Gastrocnemius medialis (tissue), 4 donors: ENCODE measurements at regions not wholly inside any gene's neighbourhood (a gene's known extent, or its start where the extent isn't known, plus 50 kb on each side); places are given as distances from the start of the nearest gene placed in this dataset.

Experiments used
- ATAC-seq, 2 donors: fragments of 150-250 bp; one replicate each; pipeline ENCODE4 v1.9.1; 2016
- DNase-seq, 2 donors: peaks; one replicate each; pipeline ENCODE4 v3.0.0-alpha.2; 2019
- H3K27ac ChIP-seq, 4 donors: fragments of 200-600 bp; sonication (generic); 1 replicate in 1 of 4; 2 replicates in 3 of 4; pipeline ENCODE4 v1.5.1; 2016 to 2018; ENCODE audit warnings: mild to moderate bottlenecking in 2 of 4, moderate library complexity in 1 of 4
- H3K27me3 ChIP-seq, 3 donors: fragments of 200-600 bp; sonication (generic) in 2 of 3; 1 replicate in 1 of 3; 2 replicates in 2 of 3; pipeline versions ENCODE4 v1.5.1 to v1.6.0; 2016 to 2019; ENCODE audit warnings: mild to moderate bottlenecking in 1 of 3, moderate library complexity in 1 of 3
- H3K36me3 ChIP-seq, 2 donors: fragments of 200-600 bp; sonication (generic) in 1 of 2; one replicate each; pipeline ENCODE4 v1.5.1; 2017 to 2018
- H3K4me1 ChIP-seq, 2 donors: fragments of 200-600 bp; sonication (generic) in 1 of 2; one replicate each; pipeline ENCODE4 v1.5.1; 2016 to 2017; ENCODE audit warnings: mild to moderate bottlenecking in 2 of 2
- H3K4me3 ChIP-seq, 4 donors: fragments of 200-600 bp; sonication (generic) in 3 of 4; 1 replicate in 1 of 4; 2 replicates in 3 of 4; pipeline ENCODE4 v1.5.1; 2016 to 2019; ENCODE audit warnings: mild to moderate bottlenecking in 2 of 4
- H3K9me3 ChIP-seq, 3 donors: fragments of 200-600 bp; sonication (generic) in 2 of 3; 1 replicate in 1 of 3; 2 replicates in 2 of 3; pipeline ENCODE4 v1.5.1; 2016 to 2019
- CTCF ChIP-seq, 5 experiments: fragments of 450-650 bp in 3 of 5; fragments of 200-600 bp in 2 of 5; sonication (generic) in 2 of 5; IDR thresholded peaks in 4 of 5; conservative IDR thresholded peaks in 1 of 5; 1 replicate in 4 of 5; 2 replicates in 1 of 5; pipeline ENCODE4 v1.5.1; 2016 to 2019; ENCODE audit warnings: antibody characterized with exemption in 5 of 5, mild to moderate bottlenecking in 3 of 5, moderate library complexity in 3 of 5
- POLR2A ChIP-seq, 2 donors: fragments of 450-650 bp; IDR thresholded peaks; one replicate each; pipeline ENCODE4 v1.6.1; 2017; ENCODE audit warnings: antibody characterized with exemption in 2 of 2, mild to moderate bottlenecking in 2 of 2, moderate library complexity in 2 of 2
- in situ Hi-C, 4 donors: fragments of 200-750 bp; cut with MboI; loops; one replicate each; pipeline versions ENCODE4 v1.15.0 to v1.8.0; 2017; ENCODE audit warnings: low sequenced_read_pairs in 4 of 4
- intact Hi-C: fragments of 100-400 bp; cut with DNase I; formaldehyde crosslinking; loops from one replicate; pipeline ENCODE4 v1.15.1; 2023; ENCODE audit warnings: low total_unique reads

GRCh38 chr3:99023590-99024192, 122.2 kb upstream of the DCBLD2 start:
- no peak for ATAC-seq

GRCh38 chr3:99021466-99021865, 120.0 kb upstream of the DCBLD2 start:
- DNase-seq, result no peak
- Histone ChIP-seq H3K9me3 (no peaks in the 10 kb centered on the region), H3K27ac (no peak overlapping the region), H3K36me3 (no peaks in the 10 kb centered on the region), H3K27me3 (no peaks in the 10 kb centered on the region), H3K4me1 (no peaks in the 10 kb centered on the region), H3K4me3 (no peak overlapping the region)
- no peak for ATAC-seq
- in situ Hi-C loops (loop anchor here in 3 of 4 donors (10.0 to 25.0 kb wide), 2 partner anchors 733 to 741 kb away; no protein-coding TSS in a partner anchor), intact Hi-C loops (loop anchor here (5.0 kb wide), 1 partner anchor 731 kb away; no protein-coding TSS in a partner anchor)
- TF ChIP-seq CTCF (IDR thresholded peaks at IDR 0.05 in 4 of 5, conservative IDR thresholded peaks at IDR 0.05 in 1 of 5) (no peak), POLR2A (IDR thresholded peaks at IDR 0.05) (no peak)

More at GRCh38 chr3:99023590-99024192, 122.2 kb upstream of the DCBLD2 start:
- Histone ChIP-seq H3K36me3 (no peaks in the 10 kb centered on the region), H3K9me3 (no peaks in the 10 kb centered on the region), H3K4me3 (no peak overlapping the region), H3K27ac (no peak overlapping the region), H3K27me3 (no peaks in the 10 kb centered on the region), H3K4me1 (no peaks in the 10 kb centered on the region)
- in situ Hi-C loops (loop anchor here in 3 of 4 donors (10.0 to 25.0 kb wide), 2 partner anchors 731 to 739 kb away; no protein-coding TSS in a partner anchor), intact Hi-C loops (loop anchor here (5.0 kb wide), 1 partner anchor 729 kb away; no protein-coding TSS in a partner anchor)
- DNase-seq, result no peak
- TF ChIP-seq POLR2A (IDR thresholded peaks at IDR 0.05) (no peak), CTCF (IDR thresholded peaks at IDR 0.05 in 4 of 5, conservative IDR thresholded peaks at IDR 0.05 in 1 of 5) (peak in 4 of 5 experiments; percentile 15 to 51 (median 44))

GRCh38 chr3:99016452-99016851, 115.0 kb upstream of the DCBLD2 start:
- intact Hi-C loops, result no loop called here
- TF ChIP-seq POLR2A (IDR thresholded peaks at IDR 0.05), result no peak
- TF ChIP-seq CTCF (IDR thresholded peaks at IDR 0.05 in 4 of 5, conservative IDR thresholded peaks at IDR 0.05 in 1 of 5), result no peak
- in situ Hi-C loops, result loop anchor here in 1 of 4 donors (25.0 kb wide), 1 partner anchor 746 kb away; no protein-coding TSS in a partner anchor

GRCh38 chr3:99013777-99014315, 112.4 kb upstream of the DCBLD2 start:
- Histone ChIP-seq H3K9me3 (no peaks in the 10 kb centered on the region), H3K4me1 (no peaks in the 10 kb centered on the region), H3K4me3 (no peak overlapping the region), H3K27ac (no peak overlapping the region), H3K36me3 (no peaks in the 10 kb centered on the region), H3K27me3 (no peaks in the 10 kb centered on the region)
- no peak for TF ChIP-seq POLR2A (IDR thresholded peaks at IDR 0.05)
- TF ChIP-seq CTCF (IDR thresholded peaks at IDR 0.05 in 4 of 5, conservative IDR thresholded peaks at IDR 0.05 in 1 of 5), result no peak
- DNase-seq, result no peak
- ATAC-seq, result no peak
- intact Hi-C loops (no loop called here), in situ Hi-C loops (loop anchor here in 1 of 4 donors (25.0 kb wide), 1 partner anchor 748 kb away; no protein-coding TSS in a partner anchor)

More at GRCh38 chr3:99016452-99016851, 115.0 kb upstream of the DCBLD2 start:
- Histone ChIP-seq H3K27me3 (no peaks in the 10 kb centered on the region), H3K4me1 (no peaks in the 10 kb centered on the region), H3K9me3 (no peaks in the 10 kb centered on the region), H3K36me3 (no peaks in the 10 kb centered on the region), H3K27ac (no peak overlapping the region), H3K4me3 (no peak overlapping the region)
- ATAC-seq (no peak), DNase-seq (no peak)
